Muscle layer of duodenum (tissue), 2 donors: ENCODE measurements at regions not wholly inside any gene's neighbourhood (a gene's known extent, or its start where the extent isn't known, plus 50 kb on each side); places are given as distances from the start of the nearest gene placed in this dataset.
"Not testable (repeated sequence)": the region's sequence is repeated elsewhere in the genome, so short reads cannot be mapped to it uniquely, and the experiment has no call there.

ENCODE experiments used
- H3K27ac ChIP-seq: one replicate; pipeline ENCODE4 v1.7.0; 2013; ENCODE audit warnings: mild to moderate bottlenecking, low read length
- H3K27me3 ChIP-seq: one replicate; pipeline ENCODE4 v1.7.0; 2013; ENCODE audit warnings: low read depth, mild to moderate bottlenecking, control low read depth, low read length
- H3K36me3 ChIP-seq, 2 donors: one replicate each; pipeline ENCODE4 v1.7.0; 2013; ENCODE audit warnings: low read length in 2 of 2, control low read depth in 1 of 2, mild to moderate bottlenecking in 1 of 2; ENCODE audit not compliant: insufficient read depth in 2 of 2, control insufficient read depth in 1 of 2
- H3K4me1 ChIP-seq, 2 donors: one replicate each; pipeline ENCODE4 v1.7.0; 2013; ENCODE audit warnings: low read length in 2 of 2, mild to moderate bottlenecking in 2 of 2, control low read depth in 1 of 2, moderate library complexity in 1 of 2; ENCODE audit not compliant: insufficient read depth in 2 of 2, control insufficient read depth in 1 of 2
- H3K4me3 ChIP-seq, 2 donors: one replicate each; pipeline ENCODE4 v1.7.0; 2013; ENCODE audit warnings: low read length in 2 of 2, low read depth in 1 of 2, mild to moderate bottlenecking in 1 of 2
- H3K9me3 ChIP-seq, 2 donors: one replicate each; pipeline ENCODE4 v1.7.0; 2013; ENCODE audit warnings: low read length in 2 of 2, control low read depth in 1 of 2, mild to moderate bottlenecking in 1 of 2; ENCODE audit not compliant: control insufficient read depth in 1 of 2
- donor health status: healthy.

- Histone ChIP-seq H3K36me3 (no peaks in the 10 kb centered on the region), H3K4me3 (no peak overlapping the region), H3K9me3 (no peaks in the 10 kb centered on the region), H3K27ac (no peak overlapping the region), H3K27me3 (no peaks in the 10 kb centered on the region), H3K4me1 (no peaks in the 10 kb centered on the region)
These were observed 874.7 kb downstream of the EFNA5 start for GRCh38 chr5:106796081-106796480.

DNA sequence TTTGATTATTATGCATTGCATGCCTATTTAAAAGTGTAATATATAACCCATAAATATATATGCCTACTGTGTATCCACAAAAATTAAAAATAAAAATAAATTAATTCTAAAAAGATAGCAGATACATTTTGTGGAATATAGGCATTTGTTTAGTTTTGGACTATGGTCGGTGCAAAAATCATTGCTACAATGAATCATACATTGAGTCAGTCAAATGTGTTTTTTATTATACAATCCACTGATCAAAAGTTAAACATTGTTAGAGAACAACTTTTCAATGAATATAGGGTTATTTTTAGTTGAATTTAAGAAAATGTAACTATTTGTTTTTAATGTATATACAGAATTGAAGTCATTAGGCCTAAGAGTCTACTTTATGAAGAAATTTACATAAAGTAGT, 885.9 kb downstream of the EFNA5 start:
- Histone ChIP-seq H3K4me3 (no peak overlapping the region), H3K27ac (no peak overlapping the region), H3K9me3 (no peaks in the 10 kb centered on the region), H3K4me1 (no peaks in the 10 kb centered on the region), H3K27me3 (no peaks in the 10 kb centered on the region), H3K36me3 (no peaks in the 10 kb centered on the region)

GRCh38 chr5:106780355-106780754, 890.4 kb downstream of the EFNA5 start:
- Histone ChIP-seq H3K9me3 (no peaks in the 10 kb centered on the region), H3K27ac (no peak overlapping the region), H3K4me1 (no peaks in the 10 kb centered on the region), H3K27me3 (no peaks in the 10 kb centered on the region), H3K36me3 (no peaks in the 10 kb centered on the region), H3K4me3 (no peak overlapping the region)

DNA sequence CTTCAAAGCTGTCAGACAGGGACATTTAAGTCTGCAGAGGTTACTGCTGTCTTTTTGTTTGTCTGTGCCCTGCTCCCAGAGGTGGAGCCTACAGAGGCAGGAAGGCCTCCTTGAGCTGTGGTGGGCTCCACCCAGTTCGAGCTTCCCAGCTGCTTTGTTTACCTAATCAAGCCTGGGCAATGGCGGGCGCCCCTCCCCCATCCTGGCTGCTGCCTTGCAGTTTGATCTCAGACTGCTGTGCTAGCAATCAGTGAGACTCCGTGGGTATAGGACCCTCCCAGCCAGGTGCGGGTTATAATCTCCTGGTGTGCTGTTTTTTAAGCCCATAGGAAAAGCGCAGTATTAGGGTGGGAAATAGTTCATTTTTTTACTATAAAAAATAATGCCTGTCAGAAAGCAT, 894.2 kb downstream of the EFNA5 start:
- H3K27ac ChIP-seq, H3K36me3 ChIP-seq, H3K4me3 ChIP-seq, H3K9me3 ChIP-seq, H3K27me3 ChIP-seq, H3K4me1 ChIP-seq: not testable (repeated sequence)

- Histone ChIP-seq H3K4me3 (no peak overlapping the region), H3K27me3 (no peaks in the 10 kb centered on the region), H3K36me3 (no peaks in the 10 kb centered on the region), H3K9me3 (no peaks in the 10 kb centered on the region), H3K27ac (no peak overlapping the region), H3K4me1 (no peaks in the 10 kb centered on the region)
These were observed 902.3 kb downstream of the EFNA5 start for GRCh38 chr5:106768392-106768791.

DNA sequence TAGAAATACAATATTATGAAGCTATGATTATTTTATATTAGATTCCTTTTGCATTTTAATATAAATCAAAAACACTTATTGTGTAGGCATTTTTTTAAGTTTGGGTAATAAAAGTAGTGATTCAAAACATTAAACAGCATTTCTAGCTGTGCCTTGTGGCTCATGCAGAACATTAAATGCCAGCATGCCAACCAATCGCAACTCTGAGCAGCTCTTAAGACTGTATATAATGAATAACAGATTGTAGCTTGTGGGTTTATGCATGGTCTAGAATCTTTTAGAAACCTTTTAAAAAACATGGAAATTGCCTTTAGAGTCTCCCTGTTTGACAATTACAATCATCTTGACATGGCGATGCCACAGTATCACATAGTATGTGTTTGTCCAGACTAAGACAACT, 903.8 kb downstream of the EFNA5 start:
- H3K4me3 ChIP-seq = no peak overlapping the region

DNA sequence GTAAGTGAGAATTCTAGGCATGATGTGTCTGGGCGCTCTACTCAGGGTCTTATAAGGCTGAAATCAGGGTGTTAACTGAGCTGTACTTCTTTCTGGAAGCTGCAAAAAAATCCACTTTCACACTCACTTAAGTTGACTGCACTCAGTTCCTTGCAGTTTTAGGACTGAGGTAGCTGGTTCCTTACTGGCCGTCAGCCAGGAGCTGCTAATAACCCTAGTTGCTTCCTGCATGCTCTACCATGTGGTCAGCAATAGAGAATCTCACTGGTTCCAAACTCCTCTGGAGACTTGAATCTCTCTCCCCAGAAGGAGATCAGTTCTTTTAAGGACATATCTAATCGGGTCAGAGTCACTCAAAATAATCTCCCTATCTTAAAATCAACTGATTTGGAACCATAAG, 911.2 kb downstream of the EFNA5 start:
- no peaks in the 10 kb centered on the region for H3K27me3 ChIP-seq
- H3K27ac ChIP-seq = no peak overlapping the region
- no peaks in the 10 kb centered on the region for H3K36me3 ChIP-seq
- H3K4me1 ChIP-seq = no peaks in the 10 kb centered on the region
- H3K9me3 ChIP-seq = no peaks in the 10 kb centered on the region
- H3K4me3 ChIP-seq = no peak overlapping the region

More for the DNA sequence above, 903.8 kb downstream of the EFNA5 start:
- Histone ChIP-seq H3K36me3 (no peaks in the 10 kb centered on the region), H3K27me3 (no peaks in the 10 kb centered on the region), H3K9me3 (no peaks in the 10 kb centered on the region), H3K27ac (no peak overlapping the region), H3K4me1 (no peaks in the 10 kb centered on the region)

- no peak overlapping the region for H3K27ac ChIP-seq
- no peak overlapping the region for H3K4me3 ChIP-seq
- H3K36me3 ChIP-seq = no peaks in the 10 kb centered on the region
- H3K27me3 ChIP-seq = no peaks in the 10 kb centered on the region
- H3K9me3 ChIP-seq = no peaks in the 10 kb centered on the region
- H3K4me1 ChIP-seq = no peaks in the 10 kb centered on the region
These were observed 911.6 kb downstream of the EFNA5 start for GRCh38 chr5:106759152-106759551.

GRCh38 chr5:106757672-106758071, 913.1 kb downstream of the EFNA5 start:
- Histone ChIP-seq H3K9me3 (no peaks in the 10 kb centered on the region), H3K4me3 (no peak overlapping the region), H3K4me1 (no peaks in the 10 kb centered on the region), H3K36me3 (no peaks in the 10 kb centered on the region), H3K27me3 (no peaks in the 10 kb centered on the region), H3K27ac (no peak overlapping the region)

DNA sequence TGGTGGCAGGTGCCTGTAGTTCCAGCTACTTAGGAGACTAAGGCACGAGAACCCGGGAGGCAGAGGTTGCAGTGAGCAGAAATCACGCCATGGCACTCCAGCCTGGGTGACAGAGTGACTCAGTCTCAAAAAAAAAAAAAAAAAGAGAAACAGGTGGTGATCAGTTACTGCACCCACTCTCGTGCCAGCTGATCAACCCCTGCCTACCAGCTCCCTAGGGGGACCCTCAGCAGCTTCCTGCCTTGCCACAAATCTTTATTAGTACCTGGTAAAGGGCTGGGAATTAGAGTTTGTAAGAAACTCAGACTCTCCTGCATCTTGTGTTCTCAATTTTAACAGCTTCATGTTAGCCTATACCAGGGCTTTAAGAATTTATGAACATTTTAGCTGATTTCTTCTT, 914.9 kb downstream of the EFNA5 start:
- no peaks in the 10 kb centered on the region for H3K4me1 ChIP-seq
- no peaks in the 10 kb centered on the region for H3K27me3 ChIP-seq
- H3K36me3 ChIP-seq = no peaks in the 10 kb centered on the region
- H3K27ac ChIP-seq = no peak overlapping the region
- H3K4me3 ChIP-seq = no peak overlapping the region
- H3K9me3 ChIP-seq = no peaks in the 10 kb centered on the region

- Histone ChIP-seq H3K36me3 (no peaks in the 10 kb centered on the region), H3K9me3 (no peaks in the 10 kb centered on the region), H3K27me3 (no peaks in the 10 kb centered on the region), H3K27ac (no peak overlapping the region), H3K4me3 (no peak overlapping the region), H3K4me1 (no peaks in the 10 kb centered on the region)
These were observed 915.7 kb downstream of the EFNA5 start for GRCh38 chr5:106755066-106755465.

DNA sequence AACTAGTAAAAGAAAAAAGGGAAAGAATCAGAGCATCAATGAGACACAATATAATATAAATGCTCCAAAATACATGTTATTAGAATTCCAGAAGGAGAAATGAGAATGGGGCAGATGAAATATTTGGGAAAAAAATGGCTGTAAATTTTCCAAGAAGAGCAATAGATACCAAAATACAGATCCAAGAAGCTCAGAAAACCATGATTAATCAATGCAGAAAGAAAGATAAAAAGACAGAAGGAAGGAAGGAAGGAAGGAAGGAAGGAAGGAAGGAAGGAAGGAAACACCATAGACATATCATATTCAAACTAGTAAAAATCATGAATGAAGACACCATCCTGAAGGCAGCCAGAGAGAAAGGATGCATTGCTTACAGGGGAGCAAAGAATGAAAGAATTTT, 920.9 kb downstream of the EFNA5 start:
- Histone ChIP-seq H3K9me3 (no peaks in the 10 kb centered on the region), H3K27me3 (no peaks in the 10 kb centered on the region), H3K4me3 (no peak overlapping the region), H3K4me1 (no peaks in the 10 kb centered on the region), H3K36me3 (no peaks in the 10 kb centered on the region), H3K27ac (no peak overlapping the region)
